Stimulated activated CD4-positive, alpha-beta T cell treated with anti-CD3 and anti-CD28 coated beads, TNF-alpha, amount 100 ng/mL, for 1 hour (primary cell): ENCODE measurements at regions not wholly inside any gene's neighbourhood (a gene's known extent, or its start where the extent isn't known, plus 50 kb on each side); places are given as distances from the start of the nearest gene placed in this dataset.
"Not testable (repeated sequence)": the region's sequence is repeated elsewhere in the genome, so short reads cannot be mapped to it uniquely, and the experiment has no call there.

Experiments
- DNase-seq, 3 donors: peaks; one replicate each; pipeline ENCODE4 v3.0.0-alpha.2; 2020; ENCODE audit warnings: low read depth in 3 of 3, low spot score in 1 of 3

- no peak for DNase-seq
Observed at GRCh38 chrX:9376111-9376510, 88.7 kb upstream of the TBL1X start.

- not testable (repeated sequence) for DNase-seq
Observed at GRCh38 chrX:9377216-9377615, 87.6 kb upstream of the TBL1X start.

GRCh38 chrX:9378980-9379696, 85.7 kb upstream of the TBL1X start:
- DNase-seq, result no peak

- DNase-seq, result no peak
Observed at GRCh38 chrX:9379697-9380551, 84.9 kb upstream of the TBL1X start.

GRCh38 chrX:9383655-9384054, 81.2 kb upstream of the TBL1X start:
- DNase-seq, result no peak

- DNase-seq, result no peak
Observed at GRCh38 chrX:9388450-9388849, 76.4 kb upstream of the TBL1X start.

- no peak for DNase-seq
Observed at GRCh38 chrX:9390121-9390520, 74.7 kb upstream of the TBL1X start.

GRCh38 chrX:9390693-9391368, 74.0 kb upstream of the TBL1X start:
- no peak for DNase-seq

GRCh38 chrX:9392445-9392844, 72.4 kb upstream of the TBL1X start:
- DNase-seq, result no peak

- no peak for DNase-seq
Observed at GRCh38 chrX:9393571-9393970, 71.3 kb upstream of the TBL1X start.

GRCh38 chrX:9394212-9394611, 70.6 kb upstream of the TBL1X start:
- DNase-seq, result no peak

GRCh38 chrX:9396930-9397329, 67.9 kb upstream of the TBL1X start:
- no peak for DNase-seq

- DNase-seq, result no peak
Observed at GRCh38 chrX:9401051-9401450, 63.8 kb upstream of the TBL1X start.

GRCh38 chrX:9403374-9403773, 61.5 kb upstream of the TBL1X start:
- no peak for DNase-seq

- DNase-seq, result not testable (repeated sequence)
Observed at GRCh38 chrX:9405635-9406034, 59.2 kb upstream of the TBL1X start.

GRCh38 chrX:9410889-9411288, 54.0 kb upstream of the TBL1X start:
- not testable (repeated sequence) for DNase-seq

- DNase-seq, result not testable (repeated sequence)
Observed at GRCh38 chrX:9411682-9412081, 53.2 kb upstream of the TBL1X start.

GRCh38 chrX:9414416-9414815, 50.4 kb upstream of the TBL1X start:
- DNase-seq, result no peak
